H1 (cell line): ENCODE measurements at regions not wholly inside any gene's neighbourhood (a gene's known extent, or its start where the extent isn't known, plus 50 kb on each side); places are given as distances from the start of the nearest gene placed in this dataset.

Experiments
- CTCF ChIA-PET: fragments of 300-600 bp; sonication (Branson Sonifier 250); formaldehyde crosslinking; loops from one replicate; lab custom pipeline; 2021; ENCODE audit not compliant: partially characterized antibody; lab: Charles Lee
- POLR2A ChIA-PET: fragments of 300-600 bp; sonication (Branson Sonifier 250); formaldehyde crosslinking; loops from one replicate; lab custom pipeline; 2021; ENCODE audit warnings: inconsistent platforms; ENCODE audit not compliant: partially characterized antibody; lab: Charles Lee
- DNase-seq, 2 experiments: peaks; one replicate each; pipeline versions ENCODE4 v3.0.0 to v3.0.0-alpha.2; 2010 to 2022; ENCODE audit warnings: low spot score in 2 of 2, low read depth in 1 of 2, mixed read lengths in 1 of 2
- FAIRE-seq: peaks from 2 replicates; lab custom pipeline; 2011; peaks lifted over from hg19 to GRCh38; lab: Jason Lieb, UNC
- H2AFZ ChIP-seq: 2 replicates; pipeline ENCODE4 v1.8.1; 2012; ENCODE audit warnings: low read length, inconsistent platforms
- H2AK5ac ChIP-seq: 2 replicates; pipeline ENCODE4 v1.6.1; 2013; ENCODE audit warnings: low read depth, low read length
- H2BK120ac ChIP-seq: replicated peaks from 2 replicates; pipeline ENCODE3; 2013; ENCODE audit warnings: low read depth, low read length, inconsistent platforms
- H2BK12ac ChIP-seq: 2 replicates; pipeline ENCODE4 v1.6.1; 2013; ENCODE audit warnings: low read depth, low read length
- H2BK15ac ChIP-seq: 2 replicates; pipeline ENCODE4 v1.6.1; 2013; ENCODE audit warnings: low read length
- H2BK20ac ChIP-seq: 2 replicates; pipeline ENCODE4 v1.6.1; 2013; ENCODE audit warnings: low read length
- H2BK5ac ChIP-seq: 2 replicates; pipeline ENCODE4 v1.6.1; 2013; ENCODE audit warnings: low read depth, low read length
- H3K14ac ChIP-seq: 2 replicates; pipeline ENCODE4 v1.6.1; 2013; ENCODE audit warnings: inconsistent platforms; ENCODE audit not compliant: insufficient read length
- H3K18ac ChIP-seq: 2 replicates; pipeline ENCODE4 v1.6.1; 2013; ENCODE audit warnings: low read length; ENCODE audit errors: extremely low read depth
- H3K23ac ChIP-seq: 2 replicates; pipeline ENCODE4 v1.6.1; 2013; ENCODE audit warnings: inconsistent platforms; ENCODE audit not compliant: insufficient read length
- H3K23me2 ChIP-seq: 2 replicates; pipeline ENCODE4 v1.6.1; 2013; ENCODE audit warnings: low read depth, low read length
- H3K27ac ChIP-seq: 2 replicates; pipeline ENCODE4 v1.6.1; 2011; ENCODE audit warnings: low read depth, low read length, inconsistent platforms
- H3K27me3 ChIP-seq, 4 experiments: replicated peaks in 1 of 4; 1 replicate in 1 of 4; 2 replicates in 3 of 4; pipeline versions ENCODE4 v1.6.1 to v1.8.1; 2011 to 2013; ENCODE audit warnings: low read length in 3 of 4, mild to moderate bottlenecking in 3 of 4, inconsistent platforms in 2 of 4, mixed read lengths in 2 of 4, moderate library complexity in 1 of 4; ENCODE audit not compliant: control insufficient read depth in 3 of 4, insufficient read depth in 3 of 4; ENCODE audit errors: extremely low read depth in 1 of 4
- H3K36me3 ChIP-seq, 4 experiments: 2 replicates each; pipeline versions ENCODE4 v1.6.1 to v1.8.1; 2011 to 2013; ENCODE audit warnings: mild to moderate bottlenecking in 4 of 4, low read length in 3 of 4, moderate library complexity in 2 of 4, control low read depth in 1 of 4, inconsistent platforms in 1 of 4; ENCODE audit not compliant: insufficient read depth in 4 of 4, control insufficient read depth in 2 of 4
- H3K4ac ChIP-seq: replicated peaks from 2 replicates; pipeline ENCODE3; 2013; ENCODE audit warnings: low read length, low read depth, mixed read lengths, inconsistent platforms; ENCODE audit not compliant: insufficient read length
- H3K4me1 ChIP-seq, 4 experiments: replicated peaks in 1 of 4; 1 replicate in 1 of 4; 2 replicates in 3 of 4; pipeline versions ENCODE4 v1.6.1 to v1.8.1; 2011 to 2013; ENCODE audit warnings: low read length in 3 of 4, inconsistent platforms in 2 of 4, mixed read lengths in 1 of 4; ENCODE audit not compliant: insufficient read depth in 4 of 4, control insufficient read depth in 3 of 4
- H3K4me2 ChIP-seq, 2 experiments: 2 replicates each; pipeline versions ENCODE4 v1.6.1 to v1.8.1; 2011 to 2013; ENCODE audit warnings: low read depth in 2 of 2, low read length in 2 of 2, control low read depth in 1 of 2, inconsistent platforms in 1 of 2, mild to moderate bottlenecking in 1 of 2; ENCODE audit not compliant: insufficient read depth in 1 of 2
- H3K4me3 ChIP-seq, 4 experiments: fragments of 200-600, 300-600 bp in 1 of 4; sonication (generic), shearing (Covaris generic), sonication (Bioruptor Twin) in 1 of 4; 2 replicates each; pipeline versions ENCODE4 v1.5.1 to v1.8.1; 2011 to 2016; ENCODE audit warnings: low read length in 4 of 4, low read depth in 3 of 4, control low read depth in 2 of 4, inconsistent platforms in 2 of 4, mild to moderate bottlenecking in 2 of 4, mixed read lengths in 1 of 4, moderate library complexity in 1 of 4; ENCODE audit not compliant: insufficient read depth in 2 of 4; ENCODE audit errors: extremely low read depth in 1 of 4
- H3K56ac ChIP-seq: replicated peaks from 2 replicates; pipeline ENCODE3; 2013; ENCODE audit warnings: low read depth, mild to moderate bottlenecking, mixed read lengths, low read length, inconsistent platforms; ENCODE audit not compliant: insufficient read length
- H3K79me1 ChIP-seq: 2 replicates; pipeline ENCODE4 v1.6.1; 2013; ENCODE audit warnings: low read depth, low read length, control low read depth
- H3K79me2 ChIP-seq, 2 experiments: 2 replicates each; pipeline versions ENCODE4 v1.6.1 to v1.8.1; 2012 to 2013; ENCODE audit warnings: low read length in 2 of 2, mild to moderate bottlenecking in 2 of 2, inconsistent platforms in 1 of 2; ENCODE audit not compliant: insufficient read depth in 2 of 2, control insufficient read depth in 1 of 2
- H3K9ac ChIP-seq, 4 experiments: replicated peaks in 1 of 4; 1 replicate in 1 of 4; 2 replicates in 3 of 4; pipeline versions ENCODE4 v1.6.1 to v1.8.1; 2011 to 2013; ENCODE audit warnings: low read depth in 3 of 4, low read length in 3 of 4, control low read depth in 2 of 4, mild to moderate bottlenecking in 2 of 4, moderate library complexity in 2 of 4, inconsistent platforms in 1 of 4; ENCODE audit errors: extremely low read depth in 1 of 4
- H3K9me3 ChIP-seq, 2 experiments: 2 replicates each; pipeline versions ENCODE4 v1.6.1 to v1.8.1; 2012 to 2013; ENCODE audit warnings: mild to moderate bottlenecking in 2 of 2, moderate library complexity in 2 of 2, control low read depth in 1 of 2, inconsistent platforms in 1 of 2, low read depth in 1 of 2, low read length in 1 of 2, mixed read lengths in 1 of 2; ENCODE audit not compliant: insufficient read depth in 2 of 2
- H4K20me1 ChIP-seq, 2 experiments: replicated peaks in 1 of 2; 2 replicates each; pipeline versions ENCODE3 to v1.8.1; 2011 to 2013; ENCODE audit warnings: inconsistent platforms in 2 of 2, low read length in 2 of 2, mild to moderate bottlenecking in 1 of 2; ENCODE audit not compliant: insufficient read depth in 2 of 2, control insufficient read depth in 1 of 2
- H4K5ac ChIP-seq: 2 replicates; pipeline ENCODE4 v1.6.1; 2013; ENCODE audit warnings: low read length, low read depth, mixed read lengths, inconsistent platforms; ENCODE audit not compliant: insufficient read length
- H4K8ac ChIP-seq: 2 replicates; pipeline ENCODE4 v1.8.0; 2013; ENCODE audit warnings: mild to moderate bottlenecking, moderate library complexity, low read length, inconsistent platforms; ENCODE audit not compliant: insufficient read depth; ENCODE audit errors: extremely low read depth
- H4K91ac ChIP-seq: replicated peaks from 2 replicates; pipeline ENCODE3; 2013; ENCODE audit warnings: low read length, mixed read lengths, inconsistent platforms; ENCODE audit not compliant: insufficient read length
- JUN ChIP-seq: IDR thresholded peaks from 2 replicates; pipeline ENCODE4 v1.6.1; 2011; ENCODE audit warnings: low read depth, mild to moderate bottlenecking, improper control_type of control experiment, low read length
- PHF8 ChIP-seq: fragments of 200-600 bp; sonication (generic); conservative IDR thresholded peaks from 2 replicates; pipeline ENCODE4 v1.7.1; 2012; ENCODE audit warnings: low read depth, mild to moderate bottlenecking, inconsistent platforms, low read length, moderate library complexity
- RFX5 ChIP-seq: IDR thresholded peaks from 2 replicates; pipeline ENCODE4 v1.6.1; 2011; ENCODE audit warnings: low read depth, low read length, improper control_type of control experiment, borderline replicate concordance
- WGBS, 2 experiments: shearing (Covaris generic) in 1 of 2; methylation state at CpG; one replicate each; pipeline versions ENCODE4 v1.1.6 to v1.1.7; 2013 to 2015; ENCODE audit warnings: low lambda C conversion rate in 2 of 2, mixed read lengths in 2 of 2, inconsistent platforms in 1 of 2, low coverage in 1 of 2, missing lambda C conversion rate in 1 of 2; ENCODE audit not compliant: insufficient replicate concordance in 2 of 2, insufficient coverage in 1 of 2, insufficient read length in 1 of 2; ENCODE audit errors: extremely low coverage in 1 of 2, missing lambda C conversion rate in 1 of 2; 5-methylcytosine and 5-hydroxymethylcytosine counted together

- H3K27ac ChIP-seq = no peak overlapping the region
- no peak overlapping the region for H3K4me2 ChIP-seq
- H3K56ac ChIP-seq = no peak overlapping the region
- no peak overlapping the region for H3K4ac ChIP-seq
- no peak for FAIRE-seq
- no peak overlapping the region for H3K14ac ChIP-seq
- H3K18ac ChIP-seq = no peak overlapping the region
- H4K8ac ChIP-seq = no peak overlapping the region
- no peak for DNase-seq
- no peak overlapping the region for H2BK20ac ChIP-seq
- H3K27me3 ChIP-seq = no peaks in the 10 kb centered on the region
- H3K79me1 ChIP-seq = no peaks in the 10 kb centered on the region
- H2AK5ac ChIP-seq = no peak overlapping the region
- H3K4me1 ChIP-seq = peaks cover 0 to 2% (median 0%) of the 10 kb centered on the region in 4 experiments; a peak in 1 of 7 replicates
- H2BK120ac ChIP-seq = no peak overlapping the region
- H3K23me2 ChIP-seq = no peaks in the 10 kb centered on the region; the same call in 1 of the 2 replicates
- no peak overlapping the region for H3K23ac ChIP-seq
- H2BK12ac ChIP-seq = no peak overlapping the region
- H3K9me3 ChIP-seq = no peaks in the 10 kb centered on the region
- H4K20me1 ChIP-seq = no peaks in the 10 kb centered on the region
- H3K79me2 ChIP-seq = no peaks in the 10 kb centered on the region; a peak in 1 of 4 replicates
- ChIA-PET CTCF (interaction anchor here (0.6 kb wide), 1 partner anchor 698 kb away, joined by 3 read pairs; no protein-coding TSS in a partner anchor), POLR2A (no interaction called here)
- H4K5ac ChIP-seq = no peak overlapping the region
- 94% methylated on average over 6 of the region's 6 CpGs; no CpG with 5 or more reads in 1 of the 2 experiments for WGBS, 2 experiments
- H3K9ac ChIP-seq = no peak overlapping the region
- H3K4me3 ChIP-seq = no peak overlapping the region
- no peak for TF ChIP-seq RFX5
- no peak for TF ChIP-seq PHF8
- TF ChIP-seq JUN = no peak
- TF ChIP-seq, all 59 proteins: peak for 0
- no peak overlapping the region for H2AFZ ChIP-seq
- H2BK5ac ChIP-seq = no peak overlapping the region
- no peak overlapping the region for H4K91ac ChIP-seq
- H3K36me3 ChIP-seq = no peaks in the 10 kb centered on the region
- no peak overlapping the region for H2BK15ac ChIP-seq
Observed at GRCh38 chr9:120261419-120261818, 318.5 kb downstream of the CDK5RAP2 start.
